HG03520 (cell line): ENCODE measurements at regions not wholly inside any gene's neighbourhood (a gene's known extent, or its start where the extent isn't known, plus 50 kb on each side); places are given as distances from the start of the nearest gene placed in this dataset.

Source experiments
- ATAC-seq: cut with Tn5 transposase; IDR thresholded peaks from one replicate; pipeline ENCODE4 v1.9.1; 2021; ENCODE audit warnings: mild to moderate bottlenecking, moderate library complexity; ENCODE audit not compliant: unreplicated experiment

GRCh38 chrX:69085151-69085550, 80.1 kb downstream of the PJA1 start:
- ATAC-seq, result no peak

- ATAC-seq, result no peak
Observed at GRCh38 chrX:69083801-69084200, 81.5 kb downstream of the PJA1 start.

- no peak for ATAC-seq
Observed at GRCh38 chrX:69083361-69083760, 81.9 kb downstream of the PJA1 start.

- ATAC-seq, result no peak
Observed at GRCh38 chrX:69082753-69083150, 82.5 kb downstream of the PJA1 start.

- no peak for ATAC-seq
Observed at GRCh38 chrX:69082055-69082752, 83.0 kb downstream of the PJA1 start.

GRCh38 chrX:69080855-69081465, 84.3 kb downstream of the PJA1 start:
- no peak for ATAC-seq

- ATAC-seq, result no peak
Observed at GRCh38 chrX:69079268-69079667, 86.0 kb downstream of the PJA1 start.

- no peak for ATAC-seq
Observed at GRCh38 chrX:69077895-69078455, 87.3 kb downstream of the PJA1 start.

GRCh38 chrX:69076088-69076487, 89.2 kb downstream of the PJA1 start:
- no peak for ATAC-seq

- no peak for ATAC-seq
Observed at GRCh38 chrX:69074726-69075125, 90.5 kb downstream of the PJA1 start.

GRCh38 chrX:69073721-69074120, 91.5 kb downstream of the PJA1 start:
- ATAC-seq, result no peak

- ATAC-seq, result no peak
Observed at GRCh38 chrX:69073241-69073640, 92.0 kb downstream of the PJA1 start.

GRCh38 chrX:69072486-69073006, 92.7 kb downstream of the PJA1 start:
- no peak for ATAC-seq

- ATAC-seq, result no peak
Observed at GRCh38 chrX:69070949-69071650, 94.2 kb downstream of the PJA1 start.

GRCh38 chrX:69069876-69070275, 95.4 kb downstream of the PJA1 start:
- ATAC-seq, result no peak

- ATAC-seq, result no peak
Observed at GRCh38 chrX:69069086-69069445, 96.2 kb downstream of the PJA1 start.

- ATAC-seq, result no peak
Observed at GRCh38 chrX:69068301-69069085, 96.8 kb downstream of the PJA1 start.

GRCh38 chrX:69067841-69068240, 97.4 kb downstream of the PJA1 start:
- ATAC-seq, result no peak

GRCh38 chrX:69066966-69067525, 98.2 kb downstream of the PJA1 start:
- no peak for ATAC-seq

GRCh38 chrX:69066021-69066757, 99.1 kb downstream of the PJA1 start:
- no peak for ATAC-seq
